K562 (cell line): ENCODE measurements at regions not wholly inside any gene's neighbourhood (a gene's known extent, or its start where the extent isn't known, plus 50 kb on each side); places are given as distances from the start of the nearest gene placed in this dataset.

Experiments used
- ATF2 ChIP-seq: sonication (generic); formaldehyde crosslinking; IDR thresholded peaks from 2 replicates; pipeline ENCODE4 v1.8.1; 2022; ENCODE audit warnings: missing genetic modification reagents
- CTCF ChIP-seq, 3 experiments: IDR thresholded peaks in 2 of 3; conservative IDR thresholded peaks in 1 of 3; 2 replicates each; pipeline ENCODE4 v1.5.1; 2011 to 2012; ENCODE audit warnings: low read length in 3 of 3, mild to moderate bottlenecking in 3 of 3, control low read depth in 2 of 3, improper control_type of control experiment in 1 of 3, inconsistent platforms in 1 of 3, low read depth in 1 of 3, mixed read lengths in 1 of 3, moderate library complexity in 1 of 3; ENCODE audit not compliant: insufficient read depth in 2 of 3
- EP300 ChIP-seq: IDR thresholded peaks from 2 replicates; pipeline ENCODE4 v1.6.1; 2012; ENCODE audit warnings: low read length, improper control_type of control experiment
- PHF20 ChIP-seq: fragments of 450-650 bp; IDR thresholded peaks from 2 replicates; pipeline ENCODE4 v1.6.1; 2018; ENCODE audit not compliant: partially characterized antibody
- RAD21 ChIP-seq, 2 experiments: fragments of 250-450 bp in 1 of 2; fragments of 450-650 bp in 1 of 2; sonication (Bioruptor Pico) in 1 of 2; formaldehyde crosslinking in 1 of 2; IDR thresholded peaks in 1 of 2; conservative IDR thresholded peaks in 1 of 2; 2 replicates each; pipeline versions ENCODE4 v1.4.0 to v1.8.0; 2020 to 2022; ENCODE audit warnings: mild to moderate bottlenecking in 2 of 2, moderate library complexity in 1 of 2
- RAD51 ChIP-seq: fragments of 450-650 bp; IDR thresholded peaks from 2 replicates; pipeline ENCODE4 v1.7.1; 2016; ENCODE audit warnings: low read depth, mild to moderate bottlenecking, borderline replicate concordance
- SMARCA5 ChIP-seq: fragments of 450-650 bp; IDR thresholded peaks from 2 replicates; pipeline ENCODE4 v1.6.1; 2016
- TEAD2 ChIP-seq: fragments of 450-650 bp; IDR thresholded peaks from 2 replicates; pipeline ENCODE4 v1.6.1; 2016; ENCODE audit warnings: missing genetic modification characterization, control low read depth, missing compliant biosample characterization
- TOE1 ChIP-seq, 2 experiments: fragments of 450-650 bp in 1 of 2; sonication (generic) in 1 of 2; formaldehyde crosslinking in 1 of 2; IDR thresholded peaks; 2 replicates each; pipeline versions ENCODE4 v1.7.1 to v1.8.0; 2016 to 2022; ENCODE audit warnings: borderline replicate concordance in 2 of 2, mild to moderate bottlenecking in 2 of 2, antibody characterized with exemption in 1 of 2, inconsistent platforms in 1 of 2, low read depth in 1 of 2, missing genetic modification reagents in 1 of 2, moderate library complexity in 1 of 2

DNA sequence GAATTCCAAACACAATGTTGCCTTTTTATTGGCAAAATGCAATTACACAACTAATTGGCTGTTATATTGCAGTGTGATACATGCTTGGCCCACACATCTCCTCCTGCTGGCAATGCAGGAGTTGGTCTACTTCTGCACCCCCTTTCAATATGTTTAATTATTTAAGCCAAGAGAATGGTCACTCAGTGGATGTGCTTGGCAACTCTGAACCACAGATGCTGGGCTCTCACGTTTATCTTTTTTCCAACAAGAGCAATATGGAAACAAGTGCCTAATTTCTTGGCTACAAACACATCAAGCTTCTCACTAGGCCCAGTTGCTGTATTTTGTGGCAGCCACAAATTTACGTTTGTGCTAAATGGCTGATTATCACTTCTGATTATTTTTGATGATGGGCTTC lies 1149.2 kb upstream of the CELF2 start:
- TF ChIP-seq PHF20 (no peak), TOE1 (IDR thresholded peaks at IDR 0.05; ENCODE audit: borderline replicate concordance) (no peak), TOE1 (CRISPR knock-in tag; IDR thresholded peaks at IDR 0.05; ENCODE audit: borderline replicate concordance, low read depth) (no peak), EP300 (no peak), SMARCA5 (no peak), RAD51 (no peak), TEAD2 (tag) (no peak), RAD21 (CRISPR knock-in tag; conservative IDR thresholded peaks at IDR 0.05 in 1 of 2, IDR thresholded peaks at IDR 0.05 in 1 of 2) (no peak), ATF2 (CRISPR knock-in tag) (no peak), CTCF (IDR thresholded peaks at IDR 0.05 in 2 of 3, conservative IDR thresholded peaks at IDR 0.05 in 1 of 3; ENCODE audit: insufficient read depth in 2 of 3, low read depth in 1 of 3, low read length in 3 of 3) (no peak)
